IMR-90 (cell line): ENCODE measurements at regions not wholly inside any gene's neighbourhood (a gene's known extent, or its start where the extent isn't known, plus 50 kb on each side); places are given as distances from the start of the nearest gene placed in this dataset.

Source experiments
- ATAC-seq: fragments of 200-7000 bp; cut with Tn5 transposase; 2 replicates; pipeline ENCODE4 v1.9.1; 2020; ENCODE audit warnings: low read depth, mild to moderate bottlenecking, moderate library complexity
- BruUV-seq: library from RNA; stranded (reverse); fragments of 400-500 nt; replicated peaks from 2 replicates; lab custom pipeline; 2021; lab: Mats Ljungman, UMichigan
- CTCF ChIA-PET: fragments of 300-600 bp; formaldehyde crosslinking; extraction: SDS; loops from one replicate; lab custom pipeline; 2021; ENCODE audit warnings: antibody characterized with exemption; lab: Yijun Ruan, JAX
- POLR2A ChIA-PET: fragments of 300-600 bp; sonication (Branson Sonifier 250); formaldehyde crosslinking; loops from one replicate; lab custom pipeline; 2022; ENCODE audit warnings: antibody characterized with exemption; ENCODE audit not compliant: unreplicated experiment; lab: Charles Lee
- DNase-seq: peaks from one replicate; pipeline ENCODE4 v3.0.0; 2013
- H2AFZ ChIP-seq: replicated peaks from 2 replicates; pipeline ENCODE3; 2013; ENCODE audit warnings: low read length, mild to moderate bottlenecking; ENCODE audit not compliant: poor library complexity
- H2AK5ac ChIP-seq: 2 replicates; pipeline ENCODE4 v1.6.1; 2013; ENCODE audit warnings: low read depth, low read length, inconsistent platforms
- H2AK9ac ChIP-seq: replicated peaks from 2 replicates; pipeline ENCODE3; 2013; ENCODE audit warnings: mild to moderate bottlenecking, low read depth, low read length, moderate library complexity; ENCODE audit not compliant: poor library complexity
- H2BK120ac ChIP-seq: 2 replicates; pipeline ENCODE4 v1.6.1; 2013; ENCODE audit warnings: low read depth, low read length, inconsistent platforms
- H2BK15ac ChIP-seq: 3 replicates; pipeline ENCODE4 v1.6.1; 2013; ENCODE audit warnings: low read depth, low read length, inconsistent platforms
- H2BK20ac ChIP-seq: 2 replicates; pipeline ENCODE4 v1.6.1; 2013; ENCODE audit warnings: low read depth, mild to moderate bottlenecking, inconsistent platforms, low read length, moderate library complexity
- H2BK5ac ChIP-seq: 2 replicates; pipeline ENCODE4 v1.6.1; 2013; ENCODE audit warnings: mild to moderate bottlenecking, low read depth, low read length, inconsistent platforms; ENCODE audit not compliant: poor library complexity, severe bottlenecking
- H3K14ac ChIP-seq: replicated peaks from 2 replicates; pipeline ENCODE4 v1.6.1; 2013; ENCODE audit warnings: low read depth, low read length, inconsistent platforms
- H3K18ac ChIP-seq: 2 replicates; pipeline ENCODE4 v1.6.1; 2013; ENCODE audit warnings: low read depth, low read length, control low read depth
- H3K23ac ChIP-seq: 2 replicates; pipeline ENCODE4 v1.6.1; 2013; ENCODE audit warnings: low read depth, low read length, inconsistent platforms
- H3K27ac ChIP-seq: 2 replicates; pipeline ENCODE4 v1.5.1; 2013; ENCODE audit warnings: mild to moderate bottlenecking, control low read depth, low read length; ENCODE audit not compliant: insufficient read depth
- H3K27me3 ChIP-seq: 2 replicates; pipeline ENCODE4 v1.6.1; 2013; ENCODE audit warnings: low read length; ENCODE audit not compliant: control insufficient read depth, insufficient read depth
- H3K36me3 ChIP-seq: 2 replicates; pipeline ENCODE4 v1.6.1; 2013; ENCODE audit warnings: low read length, mixed read lengths; ENCODE audit not compliant: control insufficient read depth, insufficient read depth
- H3K4ac ChIP-seq: 2 replicates; pipeline ENCODE4 v1.6.1; 2013; ENCODE audit warnings: low read depth, low read length, inconsistent platforms
- H3K4me1 ChIP-seq: 2 replicates; pipeline ENCODE4 v1.6.1; 2013; ENCODE audit warnings: low read length, mixed read lengths; ENCODE audit not compliant: control insufficient read depth, insufficient read depth
- H3K4me2 ChIP-seq: 2 replicates; pipeline ENCODE4 v1.6.1; 2013; ENCODE audit warnings: low read depth, mild to moderate bottlenecking, control low read depth, low read length, moderate library complexity
- H3K4me3 ChIP-seq: 2 replicates; pipeline ENCODE4 v1.5.1; 2013; ENCODE audit warnings: low read depth, mild to moderate bottlenecking, control low read depth, low read length, moderate library complexity; ENCODE audit not compliant: insufficient read depth
- H3K56ac ChIP-seq: 2 replicates; pipeline ENCODE4 v1.6.1; 2013; ENCODE audit warnings: low read length, inconsistent platforms; ENCODE audit not compliant: insufficient read depth; ENCODE audit errors: extremely low read depth
- H3K79me1 ChIP-seq, 2 experiments: 2 replicates each; pipeline ENCODE4 v1.6.1; 2013; ENCODE audit warnings: low read length in 2 of 2, inconsistent platforms in 1 of 2, low read depth in 1 of 2
- H3K9ac ChIP-seq: 2 replicates; pipeline ENCODE4 v1.6.1; 2013; ENCODE audit warnings: low read depth, low read length, control low read depth
- H3K9me1 ChIP-seq: 2 replicates; pipeline ENCODE4 v1.6.1; 2013; ENCODE audit warnings: low read length, inconsistent platforms; ENCODE audit not compliant: insufficient read depth
- H3K9me3 ChIP-seq: 2 replicates; pipeline ENCODE4 v1.6.1; 2013; ENCODE audit warnings: low read length; ENCODE audit not compliant: control insufficient read depth, insufficient read depth
- H4K20me1 ChIP-seq: 2 replicates; pipeline ENCODE4 v1.6.1; 2013; ENCODE audit warnings: low read length, inconsistent platforms; ENCODE audit not compliant: insufficient read depth
- H4K5ac ChIP-seq: 2 replicates; pipeline ENCODE4 v1.6.1; 2013; ENCODE audit warnings: mild to moderate bottlenecking, low read depth, low read length, control low read depth
- H4K8ac ChIP-seq, 2 experiments: 2 replicates each; pipeline ENCODE4 v1.6.1; 2013; ENCODE audit warnings: low read depth in 2 of 2, low read length in 2 of 2, control low read depth in 1 of 2, inconsistent platforms in 1 of 2
- H4K91ac ChIP-seq: 2 replicates; pipeline ENCODE4 v1.6.1; 2013; ENCODE audit warnings: low read depth, low read length, inconsistent platforms; ENCODE audit not compliant: insufficient read depth
- BHLHE40 ChIP-seq: fragments of 150-350 bp; IDR thresholded peaks from 2 replicates; pipeline ENCODE4 v1.6.1; 2016; ENCODE audit warnings: mild to moderate bottlenecking, low read depth, low read length
- WGBS, 2 experiments: methylation state at CpG; one replicate each; pipeline versions ENCODE4 v1.1.5 to v1.1.7; 2013; ENCODE audit warnings: missing lambda C conversion rate in 2 of 2; ENCODE audit not compliant: insufficient read length in 1 of 2; ENCODE audit errors: extremely low coverage in 2 of 2; 5-methylcytosine and 5-hydroxymethylcytosine counted together
- dilution Hi-C: fragments of 300-500 bp; cut with HindIII; formaldehyde crosslinking; loops from one replicate; pipeline ENCODE4 v1.14.3; 2018; ENCODE audit warnings: low sequenced_read_pairs; ENCODE audit not compliant: unreplicated experiment
- in situ Hi-C: fragments of 300-500 bp; cut with MboI; formaldehyde crosslinking; loops from 3 replicates; pipeline ENCODE4 v1.14.3; 2019; ENCODE audit warnings: low sequenced_read_pairs, inconsistent platforms, mixed read lengths
- intact Hi-C: fragments of 100-400 bp; cut with micrococcal nuclease; formaldehyde crosslinking; loops from 2 replicates; pipeline ENCODE4 v1.10.0; 2022

- peak overlapping the region; percentile 59 for H2AK5ac ChIP-seq
- no peak overlapping the region for H3K27ac ChIP-seq
- peak overlapping the region; percentile 71 for H2AFZ ChIP-seq
- POLR2A ChIA-PET = no interaction called here
- H3K56ac ChIP-seq = no peak overlapping the region
- H3K4me3 ChIP-seq = no peak overlapping the region
- H3K23ac ChIP-seq = no peak overlapping the region
- ATAC-seq (no peak; the same call in 1 of the 2 replicates), DNase-seq (no peak)
- no TSS peak for BruUV-seq
- no peak overlapping the region for H2BK5ac ChIP-seq
- H3K14ac ChIP-seq = 0 out of 2 replicates have a peak overlapping the region, but pooled peaks have one; percentile 34
- WGBS, 2 experiments = 60% methylated on average over 1 of the region's 2 CpGs; no CpG with 5 or more reads in 1 of the 2 experiments
- H3K27me3 ChIP-seq = no peaks in the 10 kb centered on the region
- dilution Hi-C loops (no loop called here), intact Hi-C loops (no loop called here), in situ Hi-C loops (no loop called here)
- H2BK20ac ChIP-seq = peak overlapping the region; percentile 4; the same call in 1 of the 2 replicates
- TF ChIP-seq BHLHE40 = no peak
- H4K8ac ChIP-seq = 0 out of 4 replicates have a peak overlapping the region, but pooled peaks of 1 of the 2 experiments have one; percentile 6
- H3K4ac ChIP-seq = no peak overlapping the region; the same call in 1 of the 2 replicates
- no peak overlapping the region for H3K4me2 ChIP-seq
- H3K36me3 ChIP-seq = no peaks in the 10 kb centered on the region
- peak overlapping the region; percentile 37; the same call in 1 of the 2 replicates for H3K18ac ChIP-seq
- H4K91ac ChIP-seq = peak overlapping the region; percentile 39
- CTCF ChIA-PET = interaction anchor here (0.7 to 1.0 kb wide), 2 partner anchors 15 to 18 kb away, joined by 3 read pairs; no protein-coding TSS in a partner anchor
- no peaks in the 10 kb centered on the region for H3K9me3 ChIP-seq
- H2BK120ac ChIP-seq = peak overlapping the region; percentile 37
- H3K79me1 ChIP-seq = no peaks in the 10 kb centered on the region
- no peak overlapping the region for H3K9ac ChIP-seq
- H2AK9ac ChIP-seq = no peak overlapping the region
- 0 out of 3 replicates have a peak overlapping the region, but pooled peaks have one; percentile 25 for H2BK15ac ChIP-seq
- peaks cover 3% of the 10 kb centered on the region for H3K9me1 ChIP-seq
- H3K4me1 ChIP-seq = peaks cover 3% of the 10 kb centered on the region; the same call in 1 of the 2 replicates
- no peaks in the 10 kb centered on the region for H4K20me1 ChIP-seq
- H4K5ac ChIP-seq = peak overlapping the region; percentile 18; the same call in 1 of the 2 replicates
Measured at GRCh38 chr4:53748328-53748772, 157.1 kb upstream of the LNX1 start.
